Suppressor macrophage treated with lipopolysaccharide for 4 hours (primary cell): ENCODE measurements at regions not wholly inside any gene's neighbourhood (a gene's known extent, or its start where the extent isn't known, plus 50 kb on each side); places are given as distances from the start of the nearest gene placed in this dataset.
A peak's percentile ranks its signal among the peaks of the same experiment; 100 is the strongest.
"Not testable (repeated sequence)": the region's sequence is repeated elsewhere in the genome, so short reads cannot be mapped to it uniquely, and the experiment has no call there.

Source experiments
- DNase-seq: peaks from one replicate; pipeline ENCODE4 v3.0.0-alpha.2; 2020

DNA sequence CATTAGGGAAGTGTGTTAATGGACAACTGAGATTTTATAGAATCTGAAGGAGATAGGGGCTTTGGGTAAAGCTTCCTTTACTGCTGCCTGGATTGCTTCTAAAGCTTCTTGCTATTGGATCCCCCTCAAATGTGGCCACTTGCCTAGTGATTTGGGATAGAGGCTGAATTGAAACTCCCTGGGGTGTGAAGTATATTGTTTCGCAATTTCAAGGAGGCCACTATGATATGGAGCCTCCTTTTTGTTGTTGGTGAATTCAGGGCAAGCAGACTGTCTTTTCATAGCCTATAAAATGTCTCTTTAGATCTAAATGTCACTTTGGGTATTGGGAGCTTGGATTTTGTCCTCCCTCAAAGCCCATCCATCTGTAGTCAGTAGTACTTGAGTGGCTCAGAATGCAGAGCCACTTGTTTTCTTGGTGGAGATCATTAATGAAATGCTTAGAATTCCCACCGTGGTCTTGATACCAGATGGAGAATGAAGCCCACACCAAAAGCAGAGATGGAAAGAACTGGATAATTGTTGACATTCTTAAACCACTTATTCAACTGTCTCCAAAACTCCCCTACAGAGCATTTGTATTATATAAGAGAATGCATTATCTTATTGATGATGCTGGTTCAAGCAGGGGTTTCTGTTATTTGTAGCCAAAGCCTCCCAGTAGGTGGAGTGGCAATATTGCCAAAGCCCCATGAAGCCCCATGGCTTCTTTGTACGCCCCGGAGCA, 144.3 kb upstream of the KCNE2 start:
- DNase-seq, result no peak

DNA sequence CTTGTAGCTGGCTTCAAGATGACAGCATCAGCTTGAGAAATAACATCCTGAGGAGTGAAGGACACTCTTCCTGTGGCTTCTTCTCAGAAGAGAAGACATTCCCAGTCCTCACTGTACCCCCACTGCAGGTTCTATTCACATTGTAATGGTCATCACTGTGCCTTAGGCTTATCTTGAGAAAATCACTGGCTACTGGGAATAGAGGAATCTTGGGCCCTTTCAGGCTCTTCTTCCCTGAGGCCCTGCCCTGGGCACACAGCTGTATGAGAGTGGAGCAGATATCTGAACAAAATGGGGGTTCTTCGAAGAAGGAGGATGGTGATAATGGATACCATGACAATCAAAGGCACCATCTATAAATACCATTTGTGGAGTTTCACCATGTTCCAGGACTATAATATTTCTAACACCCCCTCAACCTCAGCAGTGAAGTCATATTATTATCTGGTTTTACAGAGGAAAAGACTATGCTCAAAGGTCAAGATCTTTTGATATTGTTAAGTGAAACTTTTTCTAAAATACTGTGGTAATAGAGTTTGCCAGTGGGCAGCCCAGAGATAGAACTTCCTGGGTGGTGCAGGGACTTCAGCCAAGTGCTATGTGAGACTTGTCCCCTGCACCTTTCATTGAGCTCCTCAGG, 143.1 kb upstream of the KCNE2 start:
- no peak for DNase-seq

DNA sequence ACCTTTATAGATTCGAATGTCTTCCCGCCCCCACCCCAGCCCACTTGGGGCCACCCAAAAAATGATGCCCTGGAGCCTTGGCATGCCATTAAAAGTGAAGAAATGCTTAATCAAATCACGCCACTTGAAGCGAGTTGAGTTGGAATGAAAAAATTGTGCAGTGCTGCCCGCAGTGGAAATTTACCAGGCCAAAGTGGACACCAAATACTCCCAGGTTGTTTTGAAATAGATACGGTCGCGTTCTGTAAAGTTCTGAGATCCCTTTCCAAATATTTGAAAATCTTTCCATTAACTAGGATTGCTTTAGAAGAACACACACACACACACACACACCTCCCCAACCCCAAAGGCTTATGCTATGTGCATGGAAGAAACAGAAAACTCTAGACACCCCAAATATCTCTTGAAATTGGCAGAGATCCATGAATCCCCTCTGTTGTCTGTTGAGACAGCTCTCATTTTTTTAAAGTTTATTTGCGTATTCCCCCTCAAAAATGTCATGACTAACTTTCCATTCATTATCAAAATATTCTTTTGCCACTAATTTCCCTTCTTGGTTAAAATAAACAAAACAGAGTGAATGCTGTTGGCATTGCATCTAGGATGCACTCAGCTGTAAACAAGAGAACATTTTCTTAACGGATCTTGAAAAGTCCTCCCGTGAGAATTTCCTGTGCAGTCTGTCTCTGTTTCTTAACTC, 142.3 kb upstream of the KCNE2 start:
- no peak for DNase-seq

GRCh38 chr21:34222031-34222335, 141.8 kb upstream of the KCNE2 start:
- no peak for DNase-seq

- DNase-seq, result peak; percentile 45
Measured at GRCh38 chr21:34223376-34223775, 140.4 kb upstream of the KCNE2 start.

GRCh38 chr21:34227386-34227852, 136.4 kb upstream of the KCNE2 start:
- DNase-seq, result no peak

- DNase-seq, result no peak
Measured at GRCh38 chr21:34228792-34229191, 135.0 kb upstream of the KCNE2 start.

- DNase-seq, result no peak
Measured at GRCh38 chr21:34229353-34229752, 134.5 kb upstream of the KCNE2 start.

DNA sequence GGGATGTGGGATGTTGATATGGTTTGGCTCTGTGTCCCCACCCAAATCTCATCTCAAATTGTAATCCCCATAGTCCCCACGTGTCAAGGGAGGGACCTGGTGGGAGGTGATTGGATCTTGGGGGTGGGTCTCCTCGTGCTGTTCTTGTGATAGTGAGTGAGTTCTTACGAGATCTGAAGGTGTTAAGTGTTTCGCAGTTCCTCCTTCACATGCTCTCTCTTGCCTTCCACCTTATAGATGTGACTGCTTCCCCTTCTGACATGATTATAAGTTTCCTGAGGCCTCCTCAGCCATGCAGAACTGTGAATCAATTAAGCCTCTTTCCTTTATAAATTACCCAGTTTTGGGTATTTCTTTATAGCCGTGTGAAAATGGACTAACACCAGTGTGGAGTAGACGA, 130.1 kb upstream of the KCNE2 start:
- not testable (repeated sequence) for DNase-seq

GRCh38 chr21:34235514-34235913, 128.3 kb upstream of the KCNE2 start:
- DNase-seq, result no peak

DNA sequence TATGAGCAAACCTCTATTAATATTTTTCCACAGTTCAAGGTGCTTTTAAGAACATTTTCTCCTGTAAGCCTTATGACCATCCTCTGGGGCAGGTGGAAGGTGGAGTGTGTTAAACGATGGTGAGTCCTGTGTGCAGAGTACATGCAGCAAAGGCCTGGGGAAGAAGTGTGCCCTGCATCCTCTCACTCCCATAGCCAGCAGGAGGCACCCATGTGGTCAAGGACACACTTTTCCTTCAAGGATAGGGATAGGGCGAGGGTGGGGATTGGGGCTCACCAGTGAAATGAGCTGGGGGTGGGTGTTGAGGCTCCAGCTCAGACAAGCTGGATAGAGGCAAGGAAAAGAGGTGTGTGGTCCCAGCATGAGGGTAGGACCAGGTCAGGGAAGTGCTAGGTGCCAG, 120.8 kb upstream of the KCNE2 start:
- no peak for DNase-seq

DNA sequence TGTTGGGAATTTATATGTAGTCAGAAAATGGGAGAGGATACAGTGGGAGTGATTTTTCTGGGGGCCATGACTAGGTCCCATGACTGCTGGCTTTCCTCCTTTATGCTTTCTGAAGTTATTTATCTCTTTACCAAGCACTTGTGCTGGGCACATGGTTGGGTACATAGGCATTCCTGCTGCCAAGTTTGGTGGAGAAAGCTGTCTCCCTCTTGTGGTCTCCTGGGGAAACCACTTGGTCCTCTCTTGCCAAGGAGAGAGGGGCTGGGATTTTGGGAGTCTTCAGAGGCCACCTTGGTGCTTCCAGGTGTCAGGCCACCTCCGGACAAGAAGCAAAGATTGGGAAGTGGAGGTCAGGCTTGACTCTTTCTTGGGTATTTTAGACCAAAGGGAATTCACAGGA, 120.2 kb upstream of the KCNE2 start:
- DNase-seq, result peak; percentile 56

DNA sequence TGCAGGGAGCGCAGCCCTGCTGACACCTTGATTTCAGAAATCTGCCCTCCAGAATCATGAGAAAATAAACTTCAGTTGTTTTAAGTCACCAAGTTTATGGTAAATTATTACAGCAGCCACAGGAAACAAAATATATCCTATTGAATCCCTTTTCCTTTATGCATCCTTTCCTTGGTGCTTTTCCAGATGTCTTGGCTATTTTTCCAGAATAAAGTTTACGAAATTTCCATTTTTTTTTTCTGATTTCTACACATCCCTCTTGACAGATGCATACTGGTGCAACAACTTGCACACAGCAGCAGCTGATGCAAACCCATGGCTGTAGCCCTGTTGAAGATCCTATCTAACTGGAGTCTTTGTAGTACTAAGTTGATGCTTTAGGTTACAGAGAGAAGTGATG, 111.1 kb upstream of the KCNE2 start:
- no peak for DNase-seq

GRCh38 chr21:34255073-34255472, 108.7 kb upstream of the KCNE2 start:
- no peak for DNase-seq

DNA sequence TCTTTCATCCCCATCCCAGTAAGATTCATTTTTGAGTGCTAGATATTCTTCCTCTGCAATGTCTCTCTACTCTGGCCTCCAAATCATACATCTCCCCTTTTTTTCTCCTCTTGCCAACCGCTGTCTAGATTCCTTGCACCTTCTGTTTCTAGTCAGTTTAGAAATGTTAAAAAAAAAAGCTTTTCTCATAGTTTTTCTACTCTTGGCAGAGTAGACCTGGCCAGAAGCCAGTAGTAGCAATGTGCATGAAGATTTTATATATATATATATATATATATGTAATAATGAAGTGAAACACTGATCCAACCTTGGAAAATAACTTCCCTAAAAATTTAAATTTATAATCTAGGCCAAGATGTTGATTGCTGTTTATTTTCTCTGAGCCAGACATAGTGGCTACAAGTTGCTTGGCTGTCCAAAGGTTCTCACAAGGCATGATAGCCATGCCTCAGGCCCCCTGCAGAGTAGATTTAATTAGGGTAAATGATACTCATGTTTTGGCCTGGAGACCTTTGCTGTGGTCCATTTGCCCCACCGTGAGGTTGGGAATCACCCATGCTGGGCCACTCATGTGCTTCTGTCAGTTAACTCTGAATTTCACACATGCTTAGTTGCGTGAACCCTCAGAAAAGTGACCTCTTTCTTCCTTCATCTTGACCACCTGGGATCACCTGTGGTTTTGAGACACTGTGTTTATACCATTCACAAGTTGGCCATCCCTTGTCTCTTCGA, 103.4 kb upstream of the KCNE2 start:
- DNase-seq, result no peak

DNA sequence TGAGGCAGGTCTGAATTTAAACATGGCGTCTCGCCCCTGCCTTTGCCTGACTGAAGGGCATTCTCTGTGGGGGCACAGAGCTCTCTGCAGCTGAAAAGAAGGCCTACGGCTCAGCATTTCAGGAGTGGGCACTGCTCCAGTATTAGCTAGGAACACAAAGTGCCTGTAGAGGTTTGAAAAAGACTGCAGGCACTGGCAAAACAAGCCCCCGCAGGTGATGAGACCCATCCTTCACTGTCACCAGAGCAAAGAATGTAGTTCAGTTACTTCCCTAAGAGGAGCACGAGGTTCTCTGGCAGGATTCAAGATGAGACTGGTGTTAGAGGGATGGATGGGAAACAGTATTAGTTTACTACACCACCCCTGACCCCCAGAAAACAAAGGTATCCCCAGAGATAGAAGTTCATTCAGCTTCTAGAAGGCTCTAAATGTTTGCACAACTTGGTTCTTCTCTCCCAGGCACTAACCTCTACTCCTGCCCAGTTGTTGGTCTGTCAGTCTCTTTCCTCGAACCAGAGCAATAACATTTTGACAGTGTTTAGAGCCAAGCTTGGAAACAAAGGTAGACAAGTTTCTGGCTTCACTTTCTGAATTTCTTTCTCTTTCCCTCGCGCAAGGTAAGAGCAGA, 101.9 kb upstream of the KCNE2 start:
- DNase-seq, result no peak

- DNase-seq, result no peak
Measured at GRCh38 chr21:34262469-34262845, 101.3 kb upstream of the KCNE2 start.

GRCh38 chr21:34263629-34264028, 100.2 kb upstream of the KCNE2 start:
- DNase-seq, result no peak

GRCh38 chr21:34266351-34266750, 97.5 kb upstream of the KCNE2 start:
- no peak for DNase-seq

- DNase-seq, result no peak
Measured at GRCh38 chr21:34268493-34268892, 95.3 kb upstream of the KCNE2 start.

- DNase-seq, result no peak
Measured at GRCh38 chr21:34270411-34270810, 93.4 kb upstream of the KCNE2 start.

- DNase-seq, result no peak
Measured at GRCh38 chr21:34271189-34271851, 92.5 kb upstream of the KCNE2 start.

GRCh38 chr21:34272321-34272720, 91.5 kb upstream of the KCNE2 start:
- DNase-seq, result no peak
